LNCaP clone FGC (cell line): ENCODE measurements at regions not wholly inside any gene's neighbourhood (a gene's known extent, or its start where the extent isn't known, plus 50 kb on each side); places are given as distances from the start of the nearest gene placed in this dataset.
A peak's percentile ranks its signal among the peaks of the same experiment; 100 is the strongest.

Experiments
- DNase-seq: peaks from one replicate; pipeline ENCODE4 v3.0.0-alpha.2; 2011; ENCODE audit warnings: low read depth
- H3K4me3 ChIP-seq: 2 replicates; pipeline ENCODE4 v1.5.1; 2011; ENCODE audit warnings: mild to moderate bottlenecking, low read depth, low read length, control low read depth
- TF ChIP-seq, protein P1 (sequence below): IDR thresholded peaks from 2 replicates; pipeline ENCODE4 v1.5.1; 2012; ENCODE audit warnings: mild to moderate bottlenecking; ENCODE audit not compliant: control insufficient read depth, insufficient read depth; ENCODE audit errors: extremely low read depth

GRCh38 chr1:83026745-83027144 lies 972.2 kb downstream of the TTLL7 start:
- DNase-seq: no peak
- no peak overlapping the region for H3K4me3 ChIP-seq
- TF ChIP-seq, protein P1, sequence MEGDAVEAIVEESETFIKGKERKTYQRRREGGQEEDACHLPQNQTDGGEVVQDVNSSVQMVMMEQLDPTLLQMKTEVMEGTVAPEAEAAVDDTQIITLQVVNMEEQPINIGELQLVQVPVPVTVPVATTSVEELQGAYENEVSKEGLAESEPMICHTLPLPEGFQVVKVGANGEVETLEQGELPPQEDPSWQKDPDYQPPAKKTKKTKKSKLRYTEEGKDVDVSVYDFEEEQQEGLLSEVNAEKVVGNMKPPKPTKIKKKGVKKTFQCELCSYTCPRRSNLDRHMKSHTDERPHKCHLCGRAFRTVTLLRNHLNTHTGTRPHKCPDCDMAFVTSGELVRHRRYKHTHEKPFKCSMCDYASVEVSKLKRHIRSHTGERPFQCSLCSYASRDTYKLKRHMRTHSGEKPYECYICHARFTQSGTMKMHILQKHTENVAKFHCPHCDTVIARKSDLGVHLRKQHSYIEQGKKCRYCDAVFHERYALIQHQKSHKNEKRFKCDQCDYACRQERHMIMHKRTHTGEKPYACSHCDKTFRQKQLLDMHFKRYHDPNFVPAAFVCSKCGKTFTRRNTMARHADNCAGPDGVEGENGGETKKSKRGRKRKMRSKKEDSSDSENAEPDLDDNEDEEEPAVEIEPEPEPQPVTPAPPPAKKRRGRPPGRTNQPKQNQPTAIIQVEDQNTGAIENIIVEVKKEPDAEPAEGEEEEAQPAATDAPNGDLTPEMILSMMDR: no peak

GRCh38 chr1:83024251-83024767 lies 974.6 kb downstream of the TTLL7 start:
- DNase-seq: no peak
- TF ChIP-seq, protein P1: no peak
- no peak overlapping the region for H3K4me3 ChIP-seq

GRCh38 chr1:83023212-83023611 lies 975.7 kb downstream of the TTLL7 start:
- DNase-seq: peak; percentile 75
- no peak overlapping the region for H3K4me3 ChIP-seq
- TF ChIP-seq, protein P1: no peak

DNA sequence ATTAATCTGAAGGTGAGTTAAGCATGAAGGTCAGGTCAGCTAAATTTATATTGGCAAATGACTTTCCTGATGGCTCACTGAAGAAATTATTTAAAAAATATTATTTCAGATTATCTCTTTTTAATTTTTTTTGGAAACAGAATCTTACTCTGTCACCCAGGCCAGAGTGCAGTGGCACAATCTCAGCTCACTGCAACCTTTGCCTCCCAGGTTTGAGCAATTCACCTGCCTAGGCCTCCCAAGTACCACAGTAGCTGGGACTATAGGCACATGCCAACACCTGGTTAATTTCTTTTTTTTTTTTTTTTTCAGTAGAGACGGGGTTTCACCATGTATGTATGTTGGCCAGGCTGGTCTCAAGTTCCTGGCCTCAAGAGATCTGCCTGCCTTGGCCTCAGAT lies 976.7 kb downstream of the TTLL7 start:
- TF ChIP-seq, protein P1: no peak
- no peak overlapping the region for H3K4me3 ChIP-seq
- DNase-seq: no peak

DNA sequence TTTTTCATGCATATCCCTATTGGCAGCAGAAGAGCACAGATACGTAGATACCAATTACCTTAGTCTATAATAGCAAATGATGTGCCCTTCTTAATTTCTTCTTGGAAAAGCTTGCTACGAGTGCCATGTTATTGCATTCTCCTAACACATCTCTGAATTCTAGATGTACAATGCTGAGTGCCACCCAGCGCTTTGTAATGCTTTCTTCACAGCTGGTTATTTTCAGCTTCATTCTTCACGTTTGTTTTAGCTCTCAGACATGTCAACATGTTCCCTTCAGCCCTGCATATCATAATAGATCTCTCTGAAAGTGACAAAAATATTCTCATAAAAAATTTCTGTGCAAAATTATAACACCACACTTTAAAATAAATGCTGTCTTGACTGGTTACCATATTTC lies 981.2 kb downstream of the TTLL7 start:
- TF ChIP-seq, protein P1: no peak
- no peak for DNase-seq
- no peak overlapping the region for H3K4me3 ChIP-seq

DNA sequence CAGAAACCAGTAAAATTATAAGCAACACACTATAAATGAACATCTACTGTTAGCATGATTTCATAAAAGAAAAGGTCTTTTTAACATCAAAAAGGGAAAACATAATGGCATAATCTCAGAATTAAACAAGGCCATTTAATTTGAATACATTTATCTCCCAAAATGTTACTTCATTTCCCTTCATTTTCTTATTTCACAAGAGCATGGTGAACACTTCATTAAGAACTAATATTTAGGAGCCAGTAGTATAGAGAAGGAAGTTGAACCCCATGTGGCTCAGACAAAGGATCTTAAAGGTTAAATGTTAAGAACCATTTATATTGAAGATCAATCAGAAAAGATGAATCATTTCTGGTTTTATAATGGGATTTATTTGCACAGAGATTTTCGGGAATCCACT lies 981.7 kb downstream of the TTLL7 start:
- TF ChIP-seq, protein P1: no peak
- H3K4me3 ChIP-seq: no peak overlapping the region
- no peak for DNase-seq

DNA sequence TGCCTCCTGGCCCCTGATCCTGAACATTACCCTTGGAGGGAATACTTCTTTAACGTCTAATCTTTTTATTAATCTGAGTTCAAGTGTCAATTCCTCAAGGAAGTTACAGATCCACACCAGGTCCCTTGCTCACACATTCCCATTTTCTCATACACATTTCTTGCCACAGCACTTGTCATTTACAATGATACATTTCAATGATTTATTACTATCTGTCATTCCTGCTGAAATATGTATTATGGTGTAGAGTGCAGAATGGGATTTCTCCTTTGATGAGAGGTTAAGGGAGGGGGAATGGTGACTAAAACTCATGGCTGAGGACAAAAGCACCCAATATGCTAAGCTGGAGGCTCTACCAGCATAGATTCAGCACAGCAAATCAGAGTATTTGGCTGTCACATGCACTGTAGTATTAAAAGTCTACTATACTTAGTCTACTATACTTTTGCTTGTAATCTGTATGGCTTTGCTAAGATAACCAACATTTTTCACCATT lies 982.5 kb downstream of the TTLL7 start:
- H3K4me3 ChIP-seq: no peak overlapping the region
- DNase-seq: no peak
- TF ChIP-seq, protein P1: no peak
